Endometrium (tissue), 2 donors: ENCODE measurements at regions not wholly inside any gene's neighbourhood (a gene's known extent, or its start where the extent isn't known, plus 50 kb on each side); places are given as distances from the start of the nearest gene placed in this dataset.

Experiments used
- FAIRE-seq: peaks from 2 replicates; lab custom pipeline; 2012; peaks lifted over from hg19 to GRCh38; lab: Jason Lieb, UNC
- donor health status: control.
- donor health status: control.

GRCh38 chr13:104614361-104615145 is 1548.3 kb upstream of the SLC10A2 start:
- FAIRE-seq = no peak

- FAIRE-seq = no peak
Observed at GRCh38 chr13:104608331-104608730, 1542.1 kb upstream of the SLC10A2 start.

- FAIRE-seq = peak; percentile 60
Observed at GRCh38 chr13:104605435-104605834, 1539.2 kb upstream of the SLC10A2 start.

GRCh38 chr13:104597546-104598180 is 1531.4 kb upstream of the SLC10A2 start:
- no peak for FAIRE-seq

GRCh38 chr13:104595511-104595910 is 1529.3 kb upstream of the SLC10A2 start:
- no peak for FAIRE-seq

- FAIRE-seq = no peak
Observed at GRCh38 chr13:104594806-104595205, 1528.6 kb upstream of the SLC10A2 start.

GRCh38 chr13:104593693-104594092 is 1527.5 kb upstream of the SLC10A2 start:
- FAIRE-seq = no peak

GRCh38 chr13:104593251-104593576 is 1527.0 kb upstream of the SLC10A2 start:
- FAIRE-seq = no peak

- FAIRE-seq = no peak
Observed at GRCh38 chr13:104592545-104593250, 1526.5 kb upstream of the SLC10A2 start.

- FAIRE-seq = no peak
Observed at GRCh38 chr13:104592127-104592526, 1525.9 kb upstream of the SLC10A2 start.

GRCh38 chr13:104586051-104586746 is 1520.0 kb upstream of the SLC10A2 start:
- FAIRE-seq = no peak

- FAIRE-seq = no peak
Observed at GRCh38 chr13:104584481-104584880, 1518.3 kb upstream of the SLC10A2 start.

GRCh38 chr13:104580931-104581330 is 1514.7 kb upstream of the SLC10A2 start:
- FAIRE-seq = no peak

GRCh38 chr13:104577071-104577815 is 1511.0 kb upstream of the SLC10A2 start:
- no peak for FAIRE-seq

- no peak for FAIRE-seq
Observed at GRCh38 chr13:104571893-104572229, 1505.6 kb upstream of the SLC10A2 start.

- FAIRE-seq = peak; percentile 45
Observed at GRCh38 chr13:104571161-104571892, 1505.1 kb upstream of the SLC10A2 start.

GRCh38 chr13:104567114-104567513 is 1500.9 kb upstream of the SLC10A2 start:
- FAIRE-seq = no peak

GRCh38 chr13:104565888-104566287 is 1499.7 kb upstream of the SLC10A2 start:
- FAIRE-seq = no peak

- no peak for FAIRE-seq
Observed at GRCh38 chr13:104553896-104554295, 1487.7 kb upstream of the SLC10A2 start.

GRCh38 chr13:104553186-104553585 is 1487.0 kb upstream of the SLC10A2 start:
- FAIRE-seq = no peak

- no peak for FAIRE-seq
Observed at GRCh38 chr13:104534847-104535246, 1468.6 kb upstream of the SLC10A2 start.
